ENCODE measurements at regions not wholly inside any gene's neighbourhood (a gene's known extent, or its start where the extent isn't known, plus 50 kb on each side); places are given as distances from the start of the nearest gene placed in this dataset.

GRCh38 chr12:24759155-24759554 lies 189.7 kb downstream of the BCAT1 start:
- Histone ChIP-seq H3K27me3 (no peaks in the 10 kb centered on the region), H3K9me3 (no peaks in the 10 kb centered on the region), H3K36me3 (ENCODE audit: low read depth, missing control alignments) (no peaks in the 10 kb centered on the region), H3K4me3 (no peak overlapping the region), H3K4me1 (no peaks in the 10 kb centered on the region), H3K27ac (no peak overlapping the region)
- intact Hi-C loops (cut with DNase I; ENCODE audit: low total_unique reads) = no loop called here
- TF ChIP-seq CTCF (IDR thresholded peaks at IDR 0.05) (no peak), POLR2A (IDR thresholded peaks at IDR 0.05) (no peak)
- 68 to 81% methylated on average over 3 of the region's 3 CpGs for WGBS, 2 donors
- DNase-seq = no peak

GRCh38 chr12:24756479-24757024 lies 192.3 kb downstream of the BCAT1 start:
- no peaks in the 10 kb centered on the region for H3K27me3 ChIP-seq
- intact Hi-C loops (cut with DNase I; ENCODE audit: low total_unique reads) = no loop called here
- no peaks in the 10 kb centered on the region for H3K9me3 ChIP-seq
- TF ChIP-seq POLR2A (IDR thresholded peaks at IDR 0.05) = no peak
- TF ChIP-seq CTCF (IDR thresholded peaks at IDR 0.05) = no peak
- H3K27ac ChIP-seq = no peak overlapping the region
- H3K36me3 ChIP-seq (ENCODE audit: low read depth, missing control alignments) = no peaks in the 10 kb centered on the region
- 82 to 86% methylated on average over 3 of the region's 3 CpGs for WGBS, 2 donors
- DNase-seq = no peak
- no peak overlapping the region for H3K4me3 ChIP-seq
- H3K4me1 ChIP-seq = no peaks in the 10 kb centered on the region

- no peaks in the 10 kb centered on the region for H3K9me3 ChIP-seq
- TF ChIP-seq CTCF (IDR thresholded peaks at IDR 0.05) (no peak), POLR2A (IDR thresholded peaks at IDR 0.05) (no peak)
- H3K4me3 ChIP-seq = no peak overlapping the region
- no peaks in the 10 kb centered on the region for H3K27me3 ChIP-seq
- H3K27ac ChIP-seq = no peak overlapping the region
- H3K36me3 ChIP-seq (ENCODE audit: low read depth, missing control alignments) = no peaks in the 10 kb centered on the region
- no peak for DNase-seq
- no peaks in the 10 kb centered on the region for H3K4me1 ChIP-seq
- intact Hi-C loops (cut with DNase I; ENCODE audit: low total_unique reads) = no loop called here
- WGBS, 2 donors = 83 to 85% methylated on average over 7 of the region's 7 CpGs
Measured at GRCh38 chr12:24754690-24755638, 193.9 kb downstream of the BCAT1 start.

GRCh38 chr12:24752763-24753462 lies 196.0 kb downstream of the BCAT1 start:
- DNase-seq = no peak
- Histone ChIP-seq H3K36me3 (ENCODE audit: low read depth, missing control alignments) (no peaks in the 10 kb centered on the region), H3K4me3 (no peak overlapping the region), H3K27ac (no peak overlapping the region), H3K27me3 (no peaks in the 10 kb centered on the region), H3K9me3 (no peaks in the 10 kb centered on the region), H3K4me1 (no peaks in the 10 kb centered on the region)
- intact Hi-C loops (cut with DNase I; ENCODE audit: low total_unique reads) = no loop called here
- TF ChIP-seq POLR2A (IDR thresholded peaks at IDR 0.05) (no peak), CTCF (IDR thresholded peaks at IDR 0.05) (no peak)
- 88 to 90% methylated on average over 4 of the region's 4 CpGs for WGBS, 2 donors
